ENCODE measurements at regions not wholly inside any gene's neighbourhood (a gene's known extent, or its start where the extent isn't known, plus 50 kb on each side); places are given as distances from the start of the nearest gene placed in this dataset.
"Not testable (repeated sequence)": the region's sequence is repeated elsewhere in the genome, so short reads cannot be mapped to it uniquely, and the experiment has no call there.

- Mint-ChIP-seq H3K27ac (ENCODE audit: low read depth, unreplicated experiment) (no peak overlapping the region), H3K36me3 (ENCODE audit: insufficient read depth, unreplicated experiment) (no peaks in the 10 kb centered on the region), H3K4me1 (ENCODE audit: insufficient read depth, unreplicated experiment) (no peaks in the 10 kb centered on the region), H3K27me3 (ENCODE audit: insufficient read depth, unreplicated experiment) (peaks cover 28% of the 10 kb centered on the region), H3K4me3 (ENCODE audit: unreplicated experiment) (no peak overlapping the region), H3K9me3 (ENCODE audit: unreplicated experiment) (peaks cover 8% of the 10 kb centered on the region)
- CTCF ChIA-PET, result no interaction called here
- intact Hi-C loops (cut with micrococcal nuclease), result no loop called here
- no TSS peak for BruUV-seq (replicated peaks)
- DNase-seq (ENCODE audit: unreplicated experiment), result no peak
- POLR2A ChIA-PET, result no interaction called here
- no peak for TF ChIP-seq CTCF (IDR thresholded peaks at IDR 0.05; ENCODE audit: unreplicated experiment)
Measured at GRCh38 chr11:33529461-33529860, 171.2 kb downstream of the C11orf91 start.

- H3K36me3 Mint-ChIP-seq (ENCODE audit: insufficient read depth, unreplicated experiment); H3K27ac Mint-ChIP-seq (ENCODE audit: low read depth, unreplicated experiment); CTCF ChIA-PET; DNase-seq (ENCODE audit: unreplicated experiment); H3K4me3 Mint-ChIP-seq (ENCODE audit: unreplicated experiment); H3K4me1 Mint-ChIP-seq (ENCODE audit: insufficient read depth, unreplicated experiment); intact Hi-C loops (cut with micrococcal nuclease); POLR2A ChIA-PET; H3K9me3 Mint-ChIP-seq (ENCODE audit: unreplicated experiment); BruUV-seq (replicated peaks): not testable (repeated sequence)
- H3K27me3 Mint-ChIP-seq (ENCODE audit: insufficient read depth, unreplicated experiment), result peaks cover 32% of the 10 kb centered on the region
Measured at GRCh38 chr11:33527738-33528137, 172.9 kb downstream of the C11orf91 start.

- intact Hi-C loops (cut with micrococcal nuclease), result no loop called here
- H3K27ac Mint-ChIP-seq (ENCODE audit: low read depth, unreplicated experiment), result no peak overlapping the region
- H3K27me3 Mint-ChIP-seq (ENCODE audit: insufficient read depth, unreplicated experiment), result peaks cover 36% of the 10 kb centered on the region
- no peaks in the 10 kb centered on the region for H3K4me1 Mint-ChIP-seq (ENCODE audit: insufficient read depth, unreplicated experiment)
- POLR2A ChIA-PET, result no interaction called here
- no TSS peak for BruUV-seq (replicated peaks)
- DNase-seq (ENCODE audit: unreplicated experiment), result no peak
- peaks cover 8% of the 10 kb centered on the region for H3K9me3 Mint-ChIP-seq (ENCODE audit: unreplicated experiment)
- no peak overlapping the region for H3K4me3 Mint-ChIP-seq (ENCODE audit: unreplicated experiment)
- TF ChIP-seq CTCF (IDR thresholded peaks at IDR 0.05; ENCODE audit: unreplicated experiment), result no peak
- CTCF ChIA-PET, result interaction anchor here (0.7 to 1.2 kb wide), 2 partner anchors 9 to 69 kb away, joined by 3 read pairs; no protein-coding TSS in a partner anchor
- H3K36me3 Mint-ChIP-seq (ENCODE audit: insufficient read depth, unreplicated experiment), result no peaks in the 10 kb centered on the region
Measured at GRCh38 chr11:33525789-33526188, 174.8 kb downstream of the C11orf91 start.

GRCh38 chr11:33521384-33521783, 179.2 kb downstream of the C11orf91 start:
- Mint-ChIP-seq H3K27me3 (ENCODE audit: insufficient read depth, unreplicated experiment) (peaks cover 66% of the 10 kb centered on the region), H3K4me1 (ENCODE audit: insufficient read depth, unreplicated experiment) (no peaks in the 10 kb centered on the region), H3K4me3 (ENCODE audit: unreplicated experiment) (no peak overlapping the region), H3K9me3 (ENCODE audit: unreplicated experiment) (no peaks in the 10 kb centered on the region), H3K36me3 (ENCODE audit: insufficient read depth, unreplicated experiment) (no peaks in the 10 kb centered on the region), H3K27ac (ENCODE audit: low read depth, unreplicated experiment) (no peak overlapping the region)
- intact Hi-C loops (cut with micrococcal nuclease), result no loop called here
- CTCF ChIA-PET, result no interaction called here
- no peak for DNase-seq (ENCODE audit: unreplicated experiment)
- TF ChIP-seq CTCF (IDR thresholded peaks at IDR 0.05; ENCODE audit: unreplicated experiment), result no peak
- POLR2A ChIA-PET, result interaction anchor here (0.9 kb wide), 1 partner anchor 10 kb away, joined by 3 read pairs; no protein-coding TSS in a partner anchor
- BruUV-seq (replicated peaks), result no TSS peak

- peaks cover 65% of the 10 kb centered on the region for H3K27me3 Mint-ChIP-seq (ENCODE audit: insufficient read depth, unreplicated experiment)
Measured at GRCh38 chr11:33520112-33520511, 180.5 kb downstream of the C11orf91 start.

More at GRCh38 chr11:33520112-33520511, 180.5 kb downstream of the C11orf91 start:
- Mint-ChIP-seq H3K4me3 (ENCODE audit: unreplicated experiment) (no peak overlapping the region), H3K9me3 (ENCODE audit: unreplicated experiment) (no peaks in the 10 kb centered on the region), H3K36me3 (ENCODE audit: insufficient read depth, unreplicated experiment) (no peaks in the 10 kb centered on the region), H3K27ac (ENCODE audit: low read depth, unreplicated experiment) (no peak overlapping the region), H3K4me1 (ENCODE audit: insufficient read depth, unreplicated experiment) (no peaks in the 10 kb centered on the region)
- intact Hi-C loops (cut with micrococcal nuclease), result no loop called here
- ChIA-PET POLR2A (interaction anchor here (0.7 kb wide), 1 partner anchor 121 kb away, joined by 3 read pairs; no protein-coding TSS in a partner anchor), CTCF (no interaction called here)
- no peak for DNase-seq (ENCODE audit: unreplicated experiment)
- TF ChIP-seq CTCF (IDR thresholded peaks at IDR 0.05; ENCODE audit: unreplicated experiment), result no peak
- no TSS peak for BruUV-seq (replicated peaks)
